ENCODE measurements at regions not wholly inside any gene's neighbourhood (a gene's known extent, or its start where the extent isn't known, plus 50 kb on each side); places are given as distances from the start of the nearest gene placed in this dataset.

DNA sequence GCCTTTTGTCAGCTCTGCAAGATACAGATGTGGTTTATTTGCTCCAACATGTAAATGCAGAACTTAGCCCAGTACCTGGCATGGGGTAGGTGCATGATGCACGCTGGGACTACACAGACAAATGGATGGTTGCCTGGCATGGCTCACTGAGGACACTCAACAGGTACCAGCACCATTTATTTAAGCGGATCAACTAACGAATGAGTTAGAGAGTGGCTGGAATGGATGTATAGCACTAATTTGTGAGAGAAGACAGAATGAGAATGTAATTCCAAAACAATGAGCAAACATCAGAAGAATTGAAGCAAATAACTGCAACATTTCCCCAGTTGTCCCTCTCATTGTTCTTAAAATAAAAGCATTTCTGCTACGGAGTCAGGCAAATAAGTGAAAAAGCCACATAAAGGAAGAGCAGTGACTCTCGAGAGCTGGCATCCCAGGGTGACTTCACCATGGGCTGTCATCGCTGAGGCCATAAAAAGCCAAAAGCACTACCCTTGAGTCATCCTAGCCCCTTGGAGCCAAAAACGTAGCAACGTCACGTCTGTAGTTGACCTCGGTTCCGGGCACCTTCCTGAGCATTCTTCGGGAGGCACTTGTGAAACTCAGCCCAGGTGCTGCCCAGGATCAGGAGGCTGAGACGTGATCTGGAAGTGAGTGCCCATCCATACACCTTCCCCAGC, 290.3 kb downstream of the NSG2 start:
- no peaks in the 10 kb centered on the region for H3K9me3 ChIP-seq (ENCODE audit: severe bottlenecking)
- no peak for DNase-seq
- peaks cover 54% of the 10 kb centered on the region for H3K27me3 ChIP-seq (ENCODE audit: insufficient read depth, low read depth, severe bottlenecking)
- H3K4me3 ChIP-seq (ENCODE audit: low read depth, low read length): no peak overlapping the region
- no peak overlapping the region for H3K27ac ChIP-seq
- no peaks in the 10 kb centered on the region for H3K36me3 ChIP-seq
- TF ChIP-seq, protein P1, sequence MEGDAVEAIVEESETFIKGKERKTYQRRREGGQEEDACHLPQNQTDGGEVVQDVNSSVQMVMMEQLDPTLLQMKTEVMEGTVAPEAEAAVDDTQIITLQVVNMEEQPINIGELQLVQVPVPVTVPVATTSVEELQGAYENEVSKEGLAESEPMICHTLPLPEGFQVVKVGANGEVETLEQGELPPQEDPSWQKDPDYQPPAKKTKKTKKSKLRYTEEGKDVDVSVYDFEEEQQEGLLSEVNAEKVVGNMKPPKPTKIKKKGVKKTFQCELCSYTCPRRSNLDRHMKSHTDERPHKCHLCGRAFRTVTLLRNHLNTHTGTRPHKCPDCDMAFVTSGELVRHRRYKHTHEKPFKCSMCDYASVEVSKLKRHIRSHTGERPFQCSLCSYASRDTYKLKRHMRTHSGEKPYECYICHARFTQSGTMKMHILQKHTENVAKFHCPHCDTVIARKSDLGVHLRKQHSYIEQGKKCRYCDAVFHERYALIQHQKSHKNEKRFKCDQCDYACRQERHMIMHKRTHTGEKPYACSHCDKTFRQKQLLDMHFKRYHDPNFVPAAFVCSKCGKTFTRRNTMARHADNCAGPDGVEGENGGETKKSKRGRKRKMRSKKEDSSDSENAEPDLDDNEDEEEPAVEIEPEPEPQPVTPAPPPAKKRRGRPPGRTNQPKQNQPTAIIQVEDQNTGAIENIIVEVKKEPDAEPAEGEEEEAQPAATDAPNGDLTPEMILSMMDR (IDR thresholded peaks at IDR 0.05; ENCODE audit: low read depth, low read length): no peak

DNA sequence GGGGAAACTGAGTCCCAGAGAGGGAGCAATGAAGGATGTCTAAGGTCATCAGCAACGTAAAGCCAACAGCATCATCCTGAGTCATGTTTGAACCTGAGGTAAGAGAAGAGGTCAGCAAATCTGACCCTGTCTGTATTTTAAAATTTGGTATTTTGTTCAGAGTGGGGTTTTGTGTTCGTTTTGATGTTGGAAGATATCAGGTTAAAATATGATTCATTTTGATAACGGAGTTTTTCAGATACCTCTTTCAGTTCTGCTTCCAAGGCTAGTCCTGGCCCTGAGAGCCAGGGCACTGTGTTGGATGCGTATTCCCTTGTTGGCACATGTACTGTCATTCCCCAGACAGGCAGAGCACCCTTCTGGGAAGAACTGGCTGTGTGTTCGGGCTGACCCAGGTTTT, 291.0 kb downstream of the NSG2 start:
- no peaks in the 10 kb centered on the region for H3K9me3 ChIP-seq (ENCODE audit: severe bottlenecking)
- TF ChIP-seq, protein P1 (IDR thresholded peaks at IDR 0.05; ENCODE audit: low read depth, low read length): no peak
- no peak overlapping the region for H3K4me3 ChIP-seq (ENCODE audit: low read depth, low read length)
- H3K27me3 ChIP-seq (ENCODE audit: insufficient read depth, low read depth, severe bottlenecking): peaks cover 61% of the 10 kb centered on the region
- H3K36me3 ChIP-seq: no peaks in the 10 kb centered on the region
- H3K27ac ChIP-seq: no peak overlapping the region
- no peak for DNase-seq

DNA sequence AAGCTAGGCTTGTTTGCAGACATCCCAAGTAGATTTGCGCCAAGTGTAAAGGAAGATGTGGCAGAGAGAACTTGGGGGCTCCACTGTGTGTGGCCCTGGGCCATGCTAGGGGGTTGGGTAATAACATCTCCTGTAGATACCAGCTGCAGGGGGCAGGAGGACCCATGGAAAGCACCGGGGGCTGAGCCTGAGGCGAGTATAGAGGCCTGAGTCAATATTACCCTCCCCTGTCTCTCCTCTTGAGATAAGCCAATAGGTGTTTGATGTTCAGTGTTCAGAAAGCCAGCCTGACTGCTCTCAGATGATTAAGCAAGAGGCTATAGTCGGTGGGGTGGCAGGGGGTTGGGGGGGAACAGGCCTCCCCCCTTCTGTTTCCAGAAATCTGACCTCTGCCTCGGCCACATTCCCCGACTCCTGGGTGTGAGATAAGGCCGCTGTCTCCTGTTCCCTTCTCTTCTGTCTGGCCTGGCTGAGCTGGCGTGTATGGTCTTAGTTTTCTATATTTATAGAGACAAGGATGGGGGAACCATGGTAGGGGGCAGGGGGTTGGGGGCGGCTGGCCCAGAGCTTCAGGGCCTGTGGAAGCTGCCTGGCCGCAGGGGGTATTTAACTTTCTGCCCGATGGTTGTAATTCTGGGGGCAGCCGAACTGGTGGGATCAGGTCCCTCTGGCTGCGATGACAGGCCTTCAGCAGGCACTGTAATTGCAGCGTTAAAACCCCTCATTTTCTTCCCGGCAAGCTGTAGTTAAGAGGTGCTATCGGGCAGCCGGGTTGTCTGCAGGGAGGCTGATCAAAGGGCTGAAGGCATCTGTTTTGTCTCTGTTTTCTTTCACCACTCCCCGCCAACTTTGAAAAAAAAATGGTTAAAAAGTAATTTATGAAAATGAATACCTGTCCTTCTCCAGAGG, 292.0 kb downstream of the NSG2 start:
- no peak for DNase-seq
- Histone ChIP-seq H3K27ac (no peak overlapping the region), H3K36me3 (no peaks in the 10 kb centered on the region), H3K27me3 (ENCODE audit: insufficient read depth, low read depth, severe bottlenecking) (peaks cover 64% of the 10 kb centered on the region), H3K9me3 (ENCODE audit: severe bottlenecking) (no peaks in the 10 kb centered on the region), H3K4me3 (ENCODE audit: low read depth, low read length) (no peak overlapping the region)
- TF ChIP-seq, protein P1 (IDR thresholded peaks at IDR 0.05; ENCODE audit: low read depth, low read length): no peak

DNA sequence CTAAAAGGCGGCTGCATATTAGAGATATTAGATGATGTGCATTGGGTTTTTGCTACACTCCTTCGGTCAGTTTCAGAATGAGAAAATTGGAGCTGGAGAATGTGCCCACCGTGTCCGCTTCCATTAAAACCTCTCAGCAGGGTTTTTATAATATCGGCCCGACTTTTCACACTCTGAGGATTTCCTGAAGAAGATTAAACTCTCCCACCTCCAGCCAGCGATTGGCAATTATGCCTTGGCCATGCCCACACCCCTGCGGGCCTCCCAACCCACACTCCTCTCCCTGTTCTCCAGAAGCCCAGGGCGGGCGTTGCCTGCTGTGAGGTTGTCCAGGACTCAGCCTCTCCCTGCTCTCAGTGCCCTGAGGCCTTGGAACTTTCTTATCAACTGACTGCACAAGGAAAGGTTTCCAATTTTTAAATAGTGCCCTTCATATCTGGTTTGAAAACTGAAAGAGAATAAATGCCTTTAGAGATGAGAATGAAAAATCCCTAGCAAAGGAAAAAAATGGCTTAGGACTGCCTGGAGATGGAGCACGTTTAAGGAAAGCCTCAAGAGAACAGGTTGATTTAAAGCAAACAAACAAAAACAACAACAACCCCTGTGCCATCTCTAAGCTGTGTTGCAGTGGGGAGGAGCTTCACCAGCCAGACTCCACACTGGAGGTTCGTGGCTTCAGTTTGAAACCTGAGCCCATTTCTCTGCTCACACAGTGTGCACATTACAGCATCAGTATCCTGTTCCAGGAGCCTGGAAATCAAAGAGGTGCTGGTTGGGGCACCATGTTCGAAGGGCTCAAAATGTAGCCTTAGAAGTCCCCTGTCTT, 292.9 kb downstream of the NSG2 start:
- no peak overlapping the region for H3K4me3 ChIP-seq (ENCODE audit: low read depth, low read length)
- TF ChIP-seq, protein P1 (IDR thresholded peaks at IDR 0.05; ENCODE audit: low read depth, low read length): no peak
- H3K27me3 ChIP-seq (ENCODE audit: insufficient read depth, low read depth, severe bottlenecking): peaks cover 71% of the 10 kb centered on the region
- no peaks in the 10 kb centered on the region for H3K9me3 ChIP-seq (ENCODE audit: severe bottlenecking)
- no peak for DNase-seq
- no peak overlapping the region for H3K27ac ChIP-seq
- H3K36me3 ChIP-seq: no peaks in the 10 kb centered on the region

DNA sequence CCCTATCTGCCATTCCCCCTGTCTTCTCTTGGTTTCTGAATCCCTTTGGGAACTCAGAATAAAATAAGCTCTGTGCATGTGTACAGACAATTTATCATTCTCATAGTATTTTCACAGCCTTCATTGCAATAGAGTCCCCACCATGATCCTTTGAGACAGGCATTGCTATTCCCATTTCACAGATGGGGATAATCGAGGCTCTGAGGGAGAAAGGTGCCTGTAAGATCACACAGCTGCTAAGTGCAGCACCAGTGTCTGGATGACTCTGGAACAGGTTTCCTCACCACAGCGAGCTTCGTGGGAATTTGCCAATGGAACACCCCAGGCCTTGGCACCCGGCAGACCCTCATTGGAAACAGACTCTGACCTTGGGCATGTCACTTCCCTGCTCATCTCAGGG, 293.6 kb downstream of the NSG2 start:
- H3K9me3 ChIP-seq (ENCODE audit: severe bottlenecking): no peaks in the 10 kb centered on the region
- TF ChIP-seq, protein P1 (IDR thresholded peaks at IDR 0.05; ENCODE audit: low read depth, low read length): no peak
- no peak for DNase-seq
- no peaks in the 10 kb centered on the region for H3K36me3 ChIP-seq
- H3K27ac ChIP-seq: no peak overlapping the region
- H3K4me3 ChIP-seq (ENCODE audit: low read depth, low read length): no peak overlapping the region
- H3K27me3 ChIP-seq (ENCODE audit: insufficient read depth, low read depth, severe bottlenecking): peaks cover 78% of the 10 kb centered on the region
